GOT3 (cell line): ENCODE measurements at regions not wholly inside any gene's neighbourhood (a gene's known extent, or its start where the extent isn't known, plus 50 kb on each side); places are given as distances from the start of the nearest gene placed in this dataset.

ENCODE experiments used
- DNase-seq: peaks from one replicate; lab custom pipeline; 2025; ENCODE audit warnings: mixed read lengths; lab: John Stamatoyannopoulos, UW

- DNase-seq: no peak
These were observed 754.5 kb downstream of the C6orf118 start for GRCh38 chr6:164554700-164555476.

- no peak for DNase-seq
These were observed 755.2 kb downstream of the C6orf118 start for GRCh38 chr6:164554226-164554625.

GRCh38 chr6:164551706-164552105 is 757.7 kb downstream of the C6orf118 start:
- no peak for DNase-seq

- no peak for DNase-seq
These were observed 762.3 kb downstream of the C6orf118 start for GRCh38 chr6:164547076-164547475.

GRCh38 chr6:164546263-164546662 is 763.1 kb downstream of the C6orf118 start:
- no peak for DNase-seq

- no peak for DNase-seq
These were observed 775.2 kb downstream of the C6orf118 start for GRCh38 chr6:164534070-164534766.

GRCh38 chr6:164533045-164533362 is 776.4 kb downstream of the C6orf118 start:
- no peak for DNase-seq

- no peak for DNase-seq
These were observed 777.0 kb downstream of the C6orf118 start for GRCh38 chr6:164532198-164533044.

- DNase-seq: no peak
These were observed 777.7 kb downstream of the C6orf118 start for GRCh38 chr6:164531736-164532135.

GRCh38 chr6:164528539-164528938 is 780.9 kb downstream of the C6orf118 start:
- no peak for DNase-seq

- no peak for DNase-seq
These were observed 786.2 kb downstream of the C6orf118 start for GRCh38 chr6:164523087-164523654.

GRCh38 chr6:164520916-164521315 is 788.5 kb downstream of the C6orf118 start:
- DNase-seq: no peak

- no peak for DNase-seq
These were observed 802.0 kb downstream of the C6orf118 start for GRCh38 chr6:164507206-164507940.

GRCh38 chr6:164505425-164505824 is 804.0 kb downstream of the C6orf118 start:
- DNase-seq: no peak

- DNase-seq: no peak
These were observed 806.6 kb downstream of the C6orf118 start for GRCh38 chr6:164502833-164503232.

- DNase-seq: no peak
These were observed 813.4 kb downstream of the C6orf118 start for GRCh38 chr6:164495882-164496495.

- DNase-seq: no peak
These were observed 831.0 kb downstream of the C6orf118 start for GRCh38 chr6:164478426-164478825.

GRCh38 chr6:164477790-164478189 is 831.6 kb downstream of the C6orf118 start:
- DNase-seq: no peak

- DNase-seq: no peak
These were observed 832.3 kb downstream of the C6orf118 start for GRCh38 chr6:164477101-164477500.

GRCh38 chr6:164469276-164469949 is 840.0 kb downstream of the C6orf118 start:
- no peak for DNase-seq

GRCh38 chr6:164455835-164456234 is 853.6 kb downstream of the C6orf118 start:
- DNase-seq: no peak
